Keratinocyte (primary cell): ENCODE measurements at regions not wholly inside any gene's neighbourhood (a gene's known extent, or its start where the extent isn't known, plus 50 kb on each side); places are given as distances from the start of the nearest gene placed in this dataset.
"Not testable (repeated sequence)": the region's sequence is repeated elsewhere in the genome, so short reads cannot be mapped to it uniquely, and the experiment has no call there.

Experiments
- DNase-seq: peaks from one replicate; pipeline ENCODE4 v3.0.0-alpha.2; 2011; ENCODE audit warnings: low read depth, missing footprints, low spot score
- FAIRE-seq: peaks from 2 replicates; lab custom pipeline; 2011; peaks lifted over from hg19 to GRCh38; lab: Jason Lieb, UNC
- H2AFZ ChIP-seq: 2 replicates; pipeline ENCODE4 v1.6.0; 2012; ENCODE audit warnings: low read length, control low read depth, inconsistent platforms; ENCODE audit not compliant: control insufficient read depth
- H3K27ac ChIP-seq: 2 replicates; pipeline ENCODE4 v1.5.1; 2011; ENCODE audit warnings: low read length; ENCODE audit not compliant: control insufficient read depth, insufficient read depth
- H3K27me3 ChIP-seq: 3 replicates; pipeline ENCODE4 v1.6.0; 2011; ENCODE audit warnings: low read length; ENCODE audit not compliant: control insufficient read depth, insufficient read depth; ENCODE audit errors: extremely low read depth
- H3K36me3 ChIP-seq, 2 experiments: 2 replicates in 1 of 2; 3 replicates in 1 of 2; pipeline ENCODE4 v1.5.1; 2011; ENCODE audit warnings: low read length in 2 of 2, mild to moderate bottlenecking in 1 of 2; ENCODE audit not compliant: control insufficient read depth in 2 of 2, insufficient read depth in 2 of 2; ENCODE audit errors: extremely low read depth in 1 of 2
- H3K4me1 ChIP-seq: 3 replicates; pipeline ENCODE4 v1.5.1; 2011; ENCODE audit warnings: low read length; ENCODE audit not compliant: control insufficient read depth, insufficient read depth; ENCODE audit errors: extremely low read depth
- H3K4me2 ChIP-seq: 3 replicates; pipeline ENCODE4 v1.6.0; 2011; ENCODE audit warnings: low read depth, low read length; ENCODE audit not compliant: control insufficient read depth, insufficient read depth; ENCODE audit errors: extremely low read depth
- H3K4me3 ChIP-seq, 3 experiments: fragments of 200-600 bp in 1 of 3; sonication (generic) in 1 of 3; 2 replicates in 2 of 3; 3 replicates in 1 of 3; pipeline ENCODE4 v1.5.1; 2011 to 2016; ENCODE audit warnings: low read length in 3 of 3, mild to moderate bottlenecking in 3 of 3, control low read depth in 2 of 3, inconsistent platforms in 1 of 3, low read depth in 1 of 3, mixed read lengths in 1 of 3, mixed run types in 1 of 3, moderate library complexity in 1 of 3; ENCODE audit not compliant: control insufficient read depth in 2 of 3, insufficient read depth in 2 of 3; ENCODE audit errors: extremely low read depth in 1 of 3
- H3K79me2 ChIP-seq: 2 replicates; pipeline ENCODE4 v1.6.0; 2012; ENCODE audit warnings: low read length; ENCODE audit not compliant: control insufficient read depth, insufficient read depth
- H3K9ac ChIP-seq: 3 replicates; pipeline ENCODE4 v1.6.0; 2011; ENCODE audit warnings: low read length; ENCODE audit not compliant: control insufficient read depth, insufficient read depth; ENCODE audit errors: extremely low read depth
- H3K9me1 ChIP-seq: 3 replicates; pipeline ENCODE4 v1.6.0; 2011; ENCODE audit warnings: low read length; ENCODE audit not compliant: control insufficient read depth, insufficient read depth; ENCODE audit errors: extremely low read depth
- H3K9me3 ChIP-seq: 2 replicates; pipeline ENCODE4 v1.5.1; 2012; ENCODE audit warnings: low read depth, low read length; ENCODE audit not compliant: control insufficient read depth
- H4K20me1 ChIP-seq: 3 replicates; pipeline ENCODE4 v1.6.0; 2011; ENCODE audit warnings: low read length; ENCODE audit not compliant: control insufficient read depth, insufficient read depth; ENCODE audit errors: extremely low read depth
- EZH2 ChIP-seq: IDR thresholded peaks from one replicate; pipeline ENCODE4 v1.6.1; 2012; ENCODE audit warnings: inconsistent platforms, mild to moderate bottlenecking, low read length, moderate library complexity
- dilution Hi-C: fragments of 300-500 bp; cut with MboI; formaldehyde crosslinking; loops from one replicate; pipeline ENCODE4 v1.7.0; 2020; ENCODE audit warnings: low sequenced_read_pairs; ENCODE audit not compliant: extremely low pct_ligation_motif_present
- TF ChIP-seq, protein P1 (sequence below), 3 experiments: IDR thresholded peaks in 1 of 3; conservative IDR thresholded peaks in 1 of 3; optimal IDR thresholded peaks in 1 of 3; 2 replicates in 2 of 3; 3 replicates in 1 of 3; pipeline versions ENCODE3 to v1.5.1; 2011; ENCODE audit warnings: low read length in 3 of 3, mild to moderate bottlenecking in 3 of 3, moderate library complexity in 2 of 3, control low read depth in 1 of 3, inconsistent platforms in 1 of 3; ENCODE audit not compliant: insufficient read depth in 2 of 3; ENCODE audit errors: extremely low read depth in 1 of 3

DNA sequence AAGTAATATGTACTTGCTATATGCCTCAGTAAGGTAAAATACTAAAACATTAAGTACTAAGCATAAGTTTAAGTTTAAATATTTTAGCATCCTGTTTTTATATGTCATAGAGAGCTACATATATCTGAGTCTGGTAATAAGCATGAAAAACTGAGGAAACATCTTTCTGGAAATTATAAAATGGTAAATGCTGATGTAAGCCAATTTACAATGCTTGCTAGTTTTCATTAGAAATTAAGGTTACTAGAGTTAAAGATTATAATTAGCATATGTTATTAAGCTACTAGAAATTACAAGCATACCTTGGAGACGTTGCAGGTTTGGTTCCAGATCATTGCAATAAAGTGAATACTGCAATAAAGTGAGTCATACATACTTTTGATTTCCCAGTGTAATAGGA is 477.0 kb upstream of the LRRC7 start:
- Histone ChIP-seq H4K20me1 (no peaks in the 10 kb centered on the region), H3K36me3 (no peaks in the 10 kb centered on the region), H3K79me2 (no peaks in the 10 kb centered on the region), H3K27me3 (no peaks in the 10 kb centered on the region), H3K4me3 (no peak overlapping the region), H3K27ac (no peak overlapping the region), H3K9me3 (no peaks in the 10 kb centered on the region), H3K4me2 (no peak overlapping the region), H3K4me1 (no peaks in the 10 kb centered on the region), H2AFZ (no peak overlapping the region), H3K9ac (no peak overlapping the region), H3K9me1 (no peaks in the 10 kb centered on the region)
- no peak for FAIRE-seq
- TF ChIP-seq, protein P1, sequence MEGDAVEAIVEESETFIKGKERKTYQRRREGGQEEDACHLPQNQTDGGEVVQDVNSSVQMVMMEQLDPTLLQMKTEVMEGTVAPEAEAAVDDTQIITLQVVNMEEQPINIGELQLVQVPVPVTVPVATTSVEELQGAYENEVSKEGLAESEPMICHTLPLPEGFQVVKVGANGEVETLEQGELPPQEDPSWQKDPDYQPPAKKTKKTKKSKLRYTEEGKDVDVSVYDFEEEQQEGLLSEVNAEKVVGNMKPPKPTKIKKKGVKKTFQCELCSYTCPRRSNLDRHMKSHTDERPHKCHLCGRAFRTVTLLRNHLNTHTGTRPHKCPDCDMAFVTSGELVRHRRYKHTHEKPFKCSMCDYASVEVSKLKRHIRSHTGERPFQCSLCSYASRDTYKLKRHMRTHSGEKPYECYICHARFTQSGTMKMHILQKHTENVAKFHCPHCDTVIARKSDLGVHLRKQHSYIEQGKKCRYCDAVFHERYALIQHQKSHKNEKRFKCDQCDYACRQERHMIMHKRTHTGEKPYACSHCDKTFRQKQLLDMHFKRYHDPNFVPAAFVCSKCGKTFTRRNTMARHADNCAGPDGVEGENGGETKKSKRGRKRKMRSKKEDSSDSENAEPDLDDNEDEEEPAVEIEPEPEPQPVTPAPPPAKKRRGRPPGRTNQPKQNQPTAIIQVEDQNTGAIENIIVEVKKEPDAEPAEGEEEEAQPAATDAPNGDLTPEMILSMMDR (optimal IDR thresholded peaks at IDR 0.05 in 1 of 3, IDR thresholded peaks at IDR 0.05 in 1 of 3, conservative IDR thresholded peaks at IDR 0.05 in 1 of 3; ENCODE audit: extremely low read depth in 1 of 3, insufficient read depth in 2 of 3, low read length in 3 of 3) = no peak
- TF ChIP-seq EZH2 = no peak
- no peak for DNase-seq
- dilution Hi-C loops = no loop called here

DNA sequence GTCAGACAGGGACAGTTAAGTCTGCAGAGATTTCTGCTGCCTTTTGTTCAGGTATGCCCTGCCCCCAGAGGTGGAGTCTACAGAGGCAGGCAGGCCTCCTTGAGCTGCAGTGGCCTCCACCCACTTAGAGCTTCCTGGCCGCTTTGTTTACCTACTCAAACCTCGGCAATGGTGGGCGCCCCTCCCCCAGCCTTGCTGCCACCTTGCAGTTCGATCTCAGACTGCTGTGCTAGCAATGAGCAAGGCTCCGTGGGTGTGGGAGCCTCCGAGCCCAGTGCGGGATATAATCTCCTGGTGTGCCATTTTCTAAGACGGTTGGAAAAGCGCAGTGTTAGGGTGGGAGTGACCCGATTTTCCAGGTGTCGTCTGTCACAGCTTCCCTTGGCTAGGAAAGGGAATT is 465.7 kb upstream of the LRRC7 start:
- H3K4me1 ChIP-seq = peaks cover 12% of the 10 kb centered on the region
- H3K9me3 ChIP-seq, H3K4me2 ChIP-seq, H3K27me3 ChIP-seq, H3K9ac ChIP-seq, H3K27ac ChIP-seq, H3K36me3 ChIP-seq, H4K20me1 ChIP-seq, H3K9me1 ChIP-seq, DNase-seq, H3K4me3 ChIP-seq, H3K79me2 ChIP-seq, FAIRE-seq, H2AFZ ChIP-seq, dilution Hi-C loops: not testable (repeated sequence)

DNA sequence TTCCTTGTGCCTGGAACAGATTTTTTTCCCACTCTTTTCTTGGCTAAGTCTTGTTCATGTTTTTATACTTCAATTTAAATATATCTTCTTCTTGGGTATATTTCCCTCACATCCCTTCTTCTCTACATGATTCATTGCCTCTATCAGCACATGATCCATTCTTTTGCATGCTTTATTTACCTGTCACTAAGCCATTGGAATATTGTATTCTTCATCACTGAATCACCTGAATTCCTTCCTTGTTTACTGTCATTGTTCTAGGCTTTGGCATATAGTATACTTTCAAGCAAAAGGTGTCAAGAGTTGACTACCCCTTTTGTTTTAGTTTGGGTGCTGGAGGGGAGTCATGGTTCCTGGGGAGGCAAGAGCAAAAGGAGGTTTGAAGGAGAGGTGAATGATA is 464.5 kb upstream of the LRRC7 start:
- no peaks in the 10 kb centered on the region for H3K9me3 ChIP-seq
- peak overlapping the region; percentile 39 for H3K4me2 ChIP-seq
- FAIRE-seq (no peak), DNase-seq (no peak)
- H2AFZ ChIP-seq = no peak overlapping the region
- dilution Hi-C loops = no loop called here
- no peaks in the 10 kb centered on the region for H3K9me1 ChIP-seq
- peak overlapping the region; percentile 19 for H3K27ac ChIP-seq
- peaks cover 12% of the 10 kb centered on the region for H3K4me1 ChIP-seq
- no peaks in the 10 kb centered on the region for H3K36me3 ChIP-seq
- H3K9ac ChIP-seq = no peak overlapping the region
- no peaks in the 10 kb centered on the region for H4K20me1 ChIP-seq
- H3K27me3 ChIP-seq = no peaks in the 10 kb centered on the region
- TF ChIP-seq, protein P1 (optimal IDR thresholded peaks at IDR 0.05 in 1 of 3, IDR thresholded peaks at IDR 0.05 in 1 of 3, conservative IDR thresholded peaks at IDR 0.05 in 1 of 3; ENCODE audit: extremely low read depth in 1 of 3, insufficient read depth in 2 of 3, low read length in 3 of 3) = no peak
- no peak for TF ChIP-seq EZH2
- H3K4me3 ChIP-seq = no peak overlapping the region
- no peaks in the 10 kb centered on the region for H3K79me2 ChIP-seq
